Posterior vena cava (tissue), 2 donors: ENCODE measurements at regions not wholly inside any gene's neighbourhood (a gene's known extent, or its start where the extent isn't known, plus 50 kb on each side); places are given as distances from the start of the nearest gene placed in this dataset.
A peak's percentile ranks its signal among the peaks of the same experiment; 100 is the strongest.
"Not testable (repeated sequence)": the region's sequence is repeated elsewhere in the genome, so short reads cannot be mapped to it uniquely, and the experiment has no call there.

ENCODE experiments used
- DNase-seq: peaks from one replicate; pipeline ENCODE4 v3.0.0-alpha.2; 2020; ENCODE audit warnings: low spot score
- intact Hi-C, 2 donors: fragments of 100-400 bp; cut with DNase I; formaldehyde crosslinking; loops; one replicate each; pipeline versions ENCODE4 v1.14.1 to v1.14.2; 2022 to 2023
- donor health status: DM: yes; HTN: yes; CAD: no.
- donor health status: DM: yes; HTN: yes; CAD: no.

- intact Hi-C loops: no loop called here
Measured at GRCh38 chr13:70311191-70311590, 202.9 kb upstream of the KLHL1 start.

GRCh38 chr13:70310396-70311119 lies 202.3 kb upstream of the KLHL1 start:
- DNase-seq: no peak
- intact Hi-C loops: no loop called here

More at GRCh38 chr13:70311191-70311590, 202.9 kb upstream of the KLHL1 start:
- DNase-seq: no peak

GRCh38 chr13:70297189-70297616 lies 189.0 kb upstream of the KLHL1 start:
- peak; percentile 78 for DNase-seq
- intact Hi-C loops: no loop called here

GRCh38 chr13:70284371-70284770 lies 176.1 kb upstream of the KLHL1 start:
- intact Hi-C loops: no loop called here
- DNase-seq: no peak

- intact Hi-C loops: no loop called here
- no peak for DNase-seq
Measured at GRCh38 chr13:70275841-70276240, 167.6 kb upstream of the KLHL1 start.

GRCh38 chr13:70255406-70255991 lies 147.2 kb upstream of the KLHL1 start:
- intact Hi-C loops: no loop called here
- DNase-seq: peak; percentile 67

GRCh38 chr13:70253834-70254233 lies 145.6 kb upstream of the KLHL1 start:
- no peak for DNase-seq
- intact Hi-C loops: no loop called here

- DNase-seq: no peak
Measured at GRCh38 chr13:70253411-70253810, 145.2 kb upstream of the KLHL1 start.

GRCh38 chr13:70249332-70250064 lies 141.2 kb upstream of the KLHL1 start:
- intact Hi-C loops: no loop called here
- DNase-seq: no peak

More at GRCh38 chr13:70253411-70253810, 145.2 kb upstream of the KLHL1 start:
- intact Hi-C loops: no loop called here

- intact Hi-C loops: no loop called here
- no peak for DNase-seq
Measured at GRCh38 chr13:70237131-70237530, 128.9 kb upstream of the KLHL1 start.

- intact Hi-C loops: no loop called here
- no peak for DNase-seq
Measured at GRCh38 chr13:70235565-70235964, 127.3 kb upstream of the KLHL1 start.

GRCh38 chr13:70223911-70224310 lies 115.7 kb upstream of the KLHL1 start:
- intact Hi-C loops: no loop called here
- no peak for DNase-seq

- DNase-seq: no peak
- intact Hi-C loops: no loop called here
Measured at GRCh38 chr13:70222926-70223325, 114.7 kb upstream of the KLHL1 start.

GRCh38 chr13:70218618-70219017 lies 110.4 kb upstream of the KLHL1 start:
- intact Hi-C loops: no loop called here
- DNase-seq: no peak

GRCh38 chr13:70208968-70209367 lies 100.7 kb upstream of the KLHL1 start:
- intact Hi-C loops, DNase-seq: not testable (repeated sequence)

GRCh38 chr13:70206671-70207070 lies 98.4 kb upstream of the KLHL1 start:
- intact Hi-C loops: no loop called here
- no peak for DNase-seq

GRCh38 chr13:70203661-70204229 lies 95.5 kb upstream of the KLHL1 start:
- DNase-seq: no peak
- intact Hi-C loops: no loop called here

- DNase-seq: no peak
- intact Hi-C loops: no loop called here
Measured at GRCh38 chr13:70191034-70191433, 82.8 kb upstream of the KLHL1 start.

- intact Hi-C loops: no loop called here
Measured at GRCh38 chr13:70189981-70190380, 81.7 kb upstream of the KLHL1 start.

GRCh38 chr13:70188567-70188966 lies 80.3 kb upstream of the KLHL1 start:
- intact Hi-C loops: no loop called here
- DNase-seq: no peak

More at GRCh38 chr13:70189981-70190380, 81.7 kb upstream of the KLHL1 start:
- no peak for DNase-seq
